K562 (cell line): ENCODE measurements at regions not wholly inside any gene's neighbourhood (a gene's known extent, or its start where the extent isn't known, plus 50 kb on each side); places are given as distances from the start of the nearest gene placed in this dataset.

ENCODE experiments used
- CHD2 ChIP-seq: IDR thresholded peaks from 2 replicates; pipeline ENCODE4 v1.6.1; 2011; ENCODE audit warnings: low read depth, low read length
- CREM ChIP-seq: IDR thresholded peaks from 2 replicates; pipeline ENCODE4 v1.6.1; 2014; ENCODE audit warnings: antibody characterized with exemption, low read depth
- SAP30 ChIP-seq: fragments of 200-600 bp; sonication (generic); IDR thresholded peaks from 2 replicates; pipeline ENCODE4 v1.6.1; 2012; ENCODE audit warnings: borderline replicate concordance, low read depth, mild to moderate bottlenecking, moderate library complexity, low read length, control low read depth, inconsistent platforms; ENCODE audit not compliant: insufficient read depth, poor library complexity, severe bottlenecking
- TCF7L2 ChIP-seq: fragments of 150-350 bp; IDR thresholded peaks from 2 replicates; pipeline ENCODE4 v1.6.1; 2016; ENCODE audit warnings: low read depth, mild to moderate bottlenecking, low read length, moderate library complexity
- U2AF2 ChIP-seq: fragments of 200-400 bp; formaldehyde crosslinking; optimal IDR thresholded peaks from 2 replicates; pipeline ENCODE3; 2017; ENCODE audit warnings: low read depth, mild to moderate bottlenecking, low read length
- ZC3H4 ChIP-seq: sonication (generic); formaldehyde crosslinking; IDR thresholded peaks from 2 replicates; pipeline ENCODE4 v1.9.0; 2021; ENCODE audit warnings: missing genetic modification reagents, borderline replicate concordance
- ZNF644 ChIP-seq: fragments of 200-800 bp; sonication (Bioruptor generic); IDR thresholded peaks from 2 replicates; pipeline ENCODE4 v1.6.1; 2016; ENCODE audit warnings: low read depth, missing genetic modification characterization, missing compliant biosample characterization
- TF ChIP-seq, protein P1 (sequence below): fragments of 250-450 bp; sonication (Bioruptor Pico); IDR thresholded peaks from 2 replicates; pipeline ENCODE4 v1.5.0; 2022; ENCODE audit warnings: mild to moderate bottlenecking
- TF ChIP-seq, protein P2 (sequence below): fragments of 450-650 bp; formaldehyde crosslinking; IDR thresholded peaks from 2 replicates; pipeline ENCODE4 v1.4.0; 2022; ENCODE audit warnings: mild to moderate bottlenecking, moderate library complexity

GRCh38 chr4:14879683-14880082, 122.6 kb upstream of the CPEB2 start (continued):
- TF ChIP-seq, protein P1, sequence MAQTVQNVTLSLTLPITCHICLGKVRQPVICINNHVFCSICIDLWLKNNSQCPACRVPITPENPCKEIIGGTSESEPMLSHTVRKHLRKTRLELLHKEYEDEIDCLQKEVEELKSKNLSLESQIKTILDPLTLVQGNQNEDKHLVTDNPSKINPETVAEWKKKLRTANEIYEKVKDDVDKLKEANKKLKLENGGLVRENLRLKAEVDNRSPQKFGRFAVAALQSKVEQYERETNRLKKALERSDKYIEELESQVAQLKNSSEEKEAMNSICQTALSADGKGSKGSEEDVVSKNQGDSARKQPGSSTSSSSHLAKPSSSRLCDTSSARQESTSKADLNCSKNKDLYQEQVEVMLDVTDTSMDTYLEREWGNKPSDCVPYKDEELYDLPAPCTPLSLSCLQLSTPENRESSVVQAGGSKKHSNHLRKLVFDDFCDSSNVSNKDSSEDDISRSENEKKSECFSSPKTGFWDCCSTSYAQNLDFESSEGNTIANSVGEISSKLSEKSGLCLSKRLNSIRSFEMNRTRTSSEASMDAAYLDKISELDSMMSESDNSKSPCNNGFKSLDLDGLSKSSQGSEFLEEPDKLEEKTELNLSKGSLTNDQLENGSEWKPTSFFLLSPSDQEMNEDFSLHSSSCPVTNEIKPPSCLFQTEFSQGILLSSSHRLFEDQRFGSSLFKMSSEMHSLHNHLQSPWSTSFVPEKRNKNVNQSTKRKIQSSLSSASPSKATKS (CRISPR knock-in tag): no peak
- no peak for TF ChIP-seq TCF7L2
- TF ChIP-seq ZC3H4 (CRISPR knock-in tag): no peak
- no peak for TF ChIP-seq CHD2
- no peak for TF ChIP-seq CREM
- TF ChIP-seq, protein P2, sequence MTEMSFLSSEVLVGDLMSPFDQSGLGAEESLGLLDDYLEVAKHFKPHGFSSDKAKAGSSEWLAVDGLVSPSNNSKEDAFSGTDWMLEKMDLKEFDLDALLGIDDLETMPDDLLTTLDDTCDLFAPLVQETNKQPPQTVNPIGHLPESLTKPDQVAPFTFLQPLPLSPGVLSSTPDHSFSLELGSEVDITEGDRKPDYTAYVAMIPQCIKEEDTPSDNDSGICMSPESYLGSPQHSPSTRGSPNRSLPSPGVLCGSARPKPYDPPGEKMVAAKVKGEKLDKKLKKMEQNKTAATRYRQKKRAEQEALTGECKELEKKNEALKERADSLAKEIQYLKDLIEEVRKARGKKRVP (CRISPR knock-in tag): no peak
- no peak for TF ChIP-seq SAP30
- TF ChIP-seq U2AF2: no peak
- no peak for TF ChIP-seq ZNF644 (tag)
